ENCODE measurements at regions not wholly inside any gene's neighbourhood (a gene's known extent, or its start where the extent isn't known, plus 50 kb on each side); places are given as distances from the start of the nearest gene placed in this dataset.
A peak's percentile ranks its signal among the peaks of the same experiment; 100 is the strongest.
"Not testable (repeated sequence)": the region's sequence is repeated elsewhere in the genome, so short reads cannot be mapped to it uniquely, and the experiment has no call there.

GRCh38 chr4:53877096-53877495 is 187.3 kb downstream of the CHIC2 start:
- H3K4me1 Mint-ChIP-seq; H4K20me1 ChIP-seq (replicated peaks; ENCODE audit: insufficient read depth); H3K79me2 ChIP-seq (replicated peaks; ENCODE audit: insufficient read depth); H3K27me3 ChIP-seq (ENCODE audit: insufficient read depth); H3F3A ChIP-seq (replicated peaks; ENCODE audit: low read depth); H3K4me1 ChIP-seq (ENCODE audit: insufficient read depth); ATAC-seq; H3K27me3 Mint-ChIP-seq (ENCODE audit: insufficient read depth, low read depth, poor library complexity); H3K27ac ChIP-seq (ENCODE audit: low read depth); H3K36me3 ChIP-seq (ENCODE audit: insufficient read depth); H3K4me2 ChIP-seq; DNase-seq (ENCODE audit: low spot score); H3K4me3 ChIP-seq; H2AFZ ChIP-seq: not testable (repeated sequence)
- Mint-ChIP-seq H3K9me3 (peaks cover 18% of the 10 kb centered on the region; the same call in 2 of the 3 replicates), H3K4me3 (0 out of 3 replicates have a peak overlapping the region, but pooled peaks have one; percentile 33), H3K27ac (peak overlapping the region; percentile 70; the same call in 1 of the 2 replicates), H3K36me3 (ENCODE audit: low read depth) (peaks cover 11% of the 10 kb centered on the region)
- peaks cover 13% of the 10 kb centered on the region; the same call in 1 of the 2 replicates for H3K9me2 ChIP-seq (ENCODE audit: insufficient read depth)

- Histone ChIP-seq H2AFZ (no peak overlapping the region), H3K4me2 (no peak overlapping the region), H3K79me2 (replicated peaks; ENCODE audit: insufficient read depth) (no peaks in the 10 kb centered on the region), H3K4me3 (no peak overlapping the region), H3K27ac (ENCODE audit: low read depth) (no peak overlapping the region), H3K36me3 (ENCODE audit: insufficient read depth) (no peaks in the 10 kb centered on the region), H3K27me3 (ENCODE audit: insufficient read depth) (no peaks in the 10 kb centered on the region), H3F3A (replicated peaks; ENCODE audit: low read depth) (no peaks in the 10 kb centered on the region), H4K20me1 (replicated peaks; ENCODE audit: insufficient read depth) (no peaks in the 10 kb centered on the region), H3K9me2 (ENCODE audit: insufficient read depth) (peaks cover 6% of the 10 kb centered on the region; the same call in 1 of the 2 replicates), H3K4me1 (ENCODE audit: insufficient read depth) (no peaks in the 10 kb centered on the region)
- no peak overlapping the region for H3K27ac Mint-ChIP-seq
- DNase-seq (ENCODE audit: low spot score) (no peak), ATAC-seq (no peak)
- H3K27me3 Mint-ChIP-seq (ENCODE audit: insufficient read depth, low read depth, poor library complexity) = peaks cover 4% of the 10 kb centered on the region
- no peaks in the 10 kb centered on the region for H3K9me3 Mint-ChIP-seq
- no peak overlapping the region for H3K4me3 Mint-ChIP-seq
- H3K36me3 Mint-ChIP-seq (ENCODE audit: low read depth) = no peaks in the 10 kb centered on the region
- peaks cover 13% of the 10 kb centered on the region for H3K4me1 Mint-ChIP-seq
- TF ChIP-seq REST (IDR thresholded peaks at IDR 0.05; ENCODE audit: unreplicated experiment) = no peak
- no peak for TF ChIP-seq POLR2AphosphoS5 (IDR thresholded peaks at IDR 0.05; ENCODE audit: low read depth)
- no peak for TF ChIP-seq ZNF462 (CRISPR knock-in tag; IDR thresholded peaks at IDR 0.05)
- TF ChIP-seq JUNB (IDR thresholded peaks at IDR 0.05; ENCODE audit: unreplicated experiment) = no peak
- TF ChIP-seq ZNF331 (CRISPR knock-in tag; IDR thresholded peaks at IDR 0.05; ENCODE audit: low read depth) = no peak
- TF ChIP-seq STAT1 (IDR thresholded peaks at IDR 0.05; ENCODE audit: unreplicated experiment) = no peak
- no peak for TF ChIP-seq ETS1 (IDR thresholded peaks at IDR 0.05)
- no peak for TF ChIP-seq EZH2phosphoT487 (IDR thresholded peaks at IDR 0.05; ENCODE audit: unreplicated experiment)
- TF ChIP-seq CTCF (conservative IDR thresholded peaks at IDR 0.05; ENCODE audit: low read depth in 2 of 2) = no peak
- no peak for TF ChIP-seq CREB1 (CRISPR knock-in tag; IDR thresholded peaks at IDR 0.05; ENCODE audit: low read depth)
Observed at GRCh38 chr4:53866055-53866454, 198.3 kb downstream of the CHIC2 start.

Data from GM23338 (cell line).